Right forelimb (tissue), 1 donor: ENCODE measurements at regions not wholly inside any gene's neighbourhood (a gene's known extent, or its start where the extent isn't known, plus 50 kb on each side); places are given as distances from the start of the nearest gene placed in this dataset.
"Not testable (repeated sequence)": the region's sequence is repeated elsewhere in the genome, so short reads cannot be mapped to it uniquely, and the experiment has no call there.

Source experiments
- DNase-seq: peaks from one replicate; pipeline ENCODE4 v3.0.0-alpha.2; 2018

GRCh38 chr15:81937189-81937588 lies 108.6 kb downstream of the MEX3B start:
- no peak for DNase-seq

GRCh38 chr15:81930582-81931369 lies 115.0 kb downstream of the MEX3B start:
- no peak for DNase-seq

GRCh38 chr15:81929557-81929956 lies 116.3 kb downstream of the MEX3B start:
- DNase-seq, result no peak

GRCh38 chr15:81926981-81927380 lies 118.8 kb downstream of the MEX3B start:
- DNase-seq, result no peak

GRCh38 chr15:81924729-81925128 lies 121.1 kb downstream of the MEX3B start:
- DNase-seq, result no peak

- no peak for DNase-seq
Measured at GRCh38 chr15:81923561-81924350, 122.1 kb downstream of the MEX3B start.

GRCh38 chr15:81922143-81922542 lies 123.7 kb downstream of the MEX3B start:
- DNase-seq, result no peak

GRCh38 chr15:81921163-81921562 lies 124.7 kb downstream of the MEX3B start:
- no peak for DNase-seq

GRCh38 chr15:81918767-81919166 lies 127.1 kb downstream of the MEX3B start:
- DNase-seq, result not testable (repeated sequence)

GRCh38 chr15:81916451-81916850 lies 129.4 kb downstream of the MEX3B start:
- no peak for DNase-seq

- no peak for DNase-seq
Measured at GRCh38 chr15:81915990-81916389, 129.8 kb downstream of the MEX3B start.

GRCh38 chr15:81914734-81915256 lies 131.0 kb downstream of the MEX3B start:
- peak; percentile 75 for DNase-seq

GRCh38 chr15:81914333-81914732 lies 131.5 kb downstream of the MEX3B start:
- no peak for DNase-seq

GRCh38 chr15:81911022-81911971 lies 134.5 kb downstream of the MEX3B start:
- DNase-seq, result no peak

- DNase-seq, result no peak
Measured at GRCh38 chr15:81910355-81911021, 135.3 kb downstream of the MEX3B start.

- no peak for DNase-seq
Measured at GRCh38 chr15:81909011-81909358, 136.8 kb downstream of the MEX3B start.

- no peak for DNase-seq
Measured at GRCh38 chr15:81908111-81908510, 137.7 kb downstream of the MEX3B start.

GRCh38 chr15:81907521-81907920 lies 138.3 kb downstream of the MEX3B start:
- no peak for DNase-seq

- no peak for DNase-seq
Measured at GRCh38 chr15:81905889-81906288, 139.9 kb downstream of the MEX3B start.

- no peak for DNase-seq
Measured at GRCh38 chr15:81901319-81901718, 144.5 kb downstream of the MEX3B start.

GRCh38 chr15:81899730-81900129 lies 146.1 kb downstream of the MEX3B start:
- no peak for DNase-seq

- DNase-seq, result no peak
Measured at GRCh38 chr15:81899024-81899423, 146.8 kb downstream of the MEX3B start.
